Endothelial cell of umbilical vein (primary cell): ENCODE measurements at regions not wholly inside any gene's neighbourhood (a gene's known extent, or its start where the extent isn't known, plus 50 kb on each side); places are given as distances from the start of the nearest gene placed in this dataset.

Experiments
- CTCF ChIP-seq, 2 donors: IDR thresholded peaks; 1 replicate in 1 of 2; 2 replicates in 1 of 2; pipeline ENCODE4 v1.5.1; 2011; ENCODE audit warnings: low read length in 2 of 2, mild to moderate bottlenecking in 2 of 2, moderate library complexity in 2 of 2, control low read depth in 1 of 2, inconsistent platforms in 1 of 2, low read depth in 1 of 2; ENCODE audit not compliant: insufficient read depth in 1 of 2; ENCODE audit errors: extremely low read depth in 1 of 2
- EZH2 ChIP-seq: IDR thresholded peaks from 2 replicates; pipeline ENCODE4 v1.6.1; 2012; ENCODE audit warnings: borderline replicate concordance, low read depth, mild to moderate bottlenecking, moderate library complexity, low read length, inconsistent platforms; ENCODE audit not compliant: severe bottlenecking
- GATA2 ChIP-seq: IDR thresholded peaks from 2 replicates; pipeline ENCODE4 v1.7.0; 2011; ENCODE audit warnings: low read depth, mild to moderate bottlenecking, moderate library complexity, mixed read lengths, low read length; ENCODE audit not compliant: insufficient read length, insufficient read depth

- no peak for TF ChIP-seq CTCF (IDR thresholded peaks at IDR 0.05; ENCODE audit: extremely low read depth in 1 of 2, insufficient read depth in 1 of 2, low read depth in 1 of 2, low read length in 2 of 2)
- no peak for TF ChIP-seq GATA2
- TF ChIP-seq EZH2: no peak
These were observed 51.3 kb upstream of the CITED2 start for GRCh38 chr6:139425780-139426179.
